HG02885 (cell line): ENCODE measurements at regions not wholly inside any gene's neighbourhood (a gene's known extent, or its start where the extent isn't known, plus 50 kb on each side); places are given as distances from the start of the nearest gene placed in this dataset.
"Not testable (repeated sequence)": the region's sequence is repeated elsewhere in the genome, so short reads cannot be mapped to it uniquely, and the experiment has no call there.

Experiments used
- ATAC-seq: cut with Tn5 transposase; IDR thresholded peaks from one replicate; pipeline ENCODE4 v1.9.1; 2021; ENCODE audit warnings: mild to moderate bottlenecking; ENCODE audit not compliant: unreplicated experiment, poor library complexity

DNA sequence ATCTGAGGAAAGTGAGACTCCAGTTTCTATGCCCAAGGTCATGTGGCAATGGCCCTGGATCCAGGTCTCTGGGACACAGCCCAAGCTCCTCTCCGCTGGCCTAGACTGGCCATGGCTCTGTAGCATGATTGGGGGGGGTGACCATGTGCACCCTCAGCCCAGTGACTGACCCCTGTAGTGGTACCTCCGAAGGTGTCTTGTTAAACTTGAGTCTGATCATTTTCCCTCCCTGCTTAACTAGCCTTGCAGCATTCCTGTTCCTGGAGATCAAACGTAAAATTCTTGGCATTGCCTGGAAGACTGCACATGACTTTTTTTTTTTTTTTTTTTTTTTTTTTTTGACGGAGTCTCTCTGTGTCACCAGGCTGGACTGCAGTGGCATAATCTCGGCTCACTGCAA is 1116.0 kb downstream of the TBC1D22A start:
- ATAC-seq = no peak

DNA sequence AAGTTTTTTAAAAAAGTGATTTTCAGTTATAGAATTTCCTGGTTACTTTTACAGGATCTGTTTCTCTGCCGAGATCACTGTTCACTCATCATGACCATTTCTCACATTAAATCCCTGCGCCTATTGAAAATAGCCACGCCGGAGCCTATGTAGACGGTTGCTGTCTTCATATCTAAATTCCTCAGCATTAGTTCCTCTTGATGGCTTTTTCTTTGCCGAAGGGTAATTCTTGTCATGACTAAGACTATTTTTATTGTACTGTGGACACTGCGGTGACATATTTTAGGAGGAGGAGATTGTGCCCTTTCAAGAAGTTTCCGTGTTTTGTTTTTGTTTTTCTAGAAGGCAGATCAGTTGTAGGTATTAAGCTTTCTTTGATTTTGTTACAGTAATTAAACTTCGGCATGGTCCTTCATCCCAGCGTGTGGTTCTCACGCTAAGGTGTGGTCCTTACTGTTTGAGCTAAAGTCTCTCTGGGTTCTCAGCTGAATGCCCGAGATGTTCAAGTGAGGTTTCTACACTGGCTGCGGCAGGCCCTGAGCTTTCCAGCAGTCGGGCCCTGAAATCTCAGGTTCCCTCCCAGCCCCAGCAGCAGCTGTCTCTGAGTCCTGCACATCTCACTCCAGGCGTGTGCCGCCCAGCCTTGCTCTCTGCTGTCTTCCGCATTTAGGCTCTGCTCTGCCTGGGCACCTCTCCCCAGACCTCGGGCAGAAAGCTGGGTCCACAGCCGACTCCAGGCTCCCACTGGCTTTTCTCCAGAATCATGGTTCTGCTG is 1110.5 kb downstream of the TBC1D22A start:
- ATAC-seq = no peak

DNA sequence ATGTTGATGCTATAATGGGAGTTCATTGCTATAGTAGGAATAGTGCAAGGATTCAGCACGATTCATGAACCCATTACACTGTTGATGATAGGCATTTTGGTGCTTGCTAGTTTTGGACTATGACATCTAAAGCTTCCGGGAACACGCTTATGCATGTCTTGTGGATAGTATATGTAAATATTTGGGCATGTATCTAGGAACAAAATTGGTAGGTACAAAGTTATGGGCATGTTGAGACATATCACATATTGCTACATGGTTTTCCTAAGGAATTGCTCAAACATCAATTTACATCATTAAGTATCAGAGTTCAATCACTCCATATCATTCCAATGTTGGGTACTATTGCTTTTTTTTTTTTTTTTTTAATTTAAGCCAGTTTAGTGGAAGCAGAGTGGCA is 1103.2 kb downstream of the TBC1D22A start:
- ATAC-seq = no peak

DNA sequence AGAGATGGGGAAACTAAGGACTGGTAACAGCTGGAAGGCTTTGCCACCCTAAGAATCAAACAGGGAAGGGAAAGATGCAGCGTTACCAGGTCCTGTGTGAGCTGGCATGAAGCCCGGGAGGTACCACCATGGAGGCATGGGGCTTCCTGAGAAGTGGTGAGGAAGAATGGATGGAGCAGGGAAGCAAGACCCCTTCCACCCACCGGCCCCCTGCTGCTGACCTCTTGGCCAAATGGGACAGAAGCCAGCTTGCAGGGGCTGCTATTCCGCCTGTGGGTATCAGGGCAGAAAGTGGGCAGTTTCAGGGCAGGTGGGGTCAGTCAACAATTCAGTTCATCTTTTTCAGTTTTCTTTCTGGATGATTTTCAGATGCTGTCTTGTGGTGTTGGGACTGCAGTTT is 1099.9 kb downstream of the TBC1D22A start:
- no peak for ATAC-seq

DNA sequence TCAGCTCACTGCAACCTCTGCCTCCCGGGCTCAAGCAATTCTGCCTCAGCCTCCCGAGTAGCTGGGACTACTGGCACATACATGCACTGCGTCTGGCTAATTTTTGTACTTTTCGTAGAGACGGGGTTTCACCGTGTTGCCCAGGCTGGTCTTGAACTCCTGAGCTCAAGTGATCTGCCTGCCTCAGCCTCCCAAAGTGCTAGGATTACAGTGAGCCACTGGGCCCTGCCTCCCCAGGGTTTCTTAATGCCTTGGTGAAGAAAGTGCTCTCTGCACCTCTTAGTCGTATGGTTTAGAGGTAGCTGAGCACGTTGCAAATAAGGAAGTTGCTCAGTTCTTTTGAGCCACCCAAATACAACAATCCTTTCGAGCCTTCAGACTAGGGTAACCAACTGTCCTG is 1098.5 kb downstream of the TBC1D22A start:
- not testable (repeated sequence) for ATAC-seq

GRCh38 chr22:47859881-47860525 is 1097.6 kb downstream of the TBC1D22A start:
- ATAC-seq = no peak

DNA sequence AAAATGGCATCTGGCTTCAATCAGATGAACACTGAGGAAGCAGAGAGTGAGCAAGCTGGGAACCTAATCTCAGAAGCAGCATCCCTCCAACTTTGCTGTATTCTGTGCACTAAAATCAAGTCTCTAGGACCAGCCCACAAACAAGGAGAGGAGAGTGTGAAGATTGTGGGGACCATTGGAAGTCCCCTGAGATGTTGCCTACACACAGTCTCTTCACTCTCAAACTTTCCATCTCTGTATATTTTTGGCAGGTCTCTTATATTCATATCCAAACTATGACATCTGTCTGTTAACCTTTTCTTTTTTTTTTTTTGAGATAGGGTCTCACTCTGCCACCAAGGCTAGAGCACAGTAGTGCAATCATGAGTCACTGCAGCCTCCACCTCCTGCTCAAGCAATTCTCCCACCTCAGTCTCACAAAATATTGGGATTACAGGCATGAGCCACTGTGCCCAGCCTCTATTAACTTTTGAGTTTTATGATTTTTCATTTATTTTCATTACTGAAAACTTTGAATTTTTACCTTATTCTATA is 1096.4 kb downstream of the TBC1D22A start:
- ATAC-seq = no peak

DNA sequence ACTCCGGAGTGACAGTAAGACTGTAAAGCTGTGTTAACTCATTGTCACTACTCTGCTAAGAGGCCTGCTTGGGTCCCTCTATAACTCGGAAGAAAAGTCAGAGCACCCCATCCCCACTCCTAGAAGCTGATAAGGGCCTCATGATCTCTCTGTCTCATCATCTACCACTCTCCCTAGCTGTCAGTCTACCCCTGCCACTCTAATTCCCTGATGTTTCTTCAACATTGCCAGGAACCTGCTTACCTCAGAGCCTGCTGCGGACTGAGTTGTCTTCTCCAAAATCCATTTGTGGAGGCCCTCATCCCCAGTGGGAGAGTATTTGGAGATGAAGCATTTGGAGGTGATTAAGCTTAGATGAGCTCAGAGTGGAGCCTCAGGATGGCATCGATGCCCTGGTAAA is 1092.2 kb downstream of the TBC1D22A start:
- no peak for ATAC-seq

DNA sequence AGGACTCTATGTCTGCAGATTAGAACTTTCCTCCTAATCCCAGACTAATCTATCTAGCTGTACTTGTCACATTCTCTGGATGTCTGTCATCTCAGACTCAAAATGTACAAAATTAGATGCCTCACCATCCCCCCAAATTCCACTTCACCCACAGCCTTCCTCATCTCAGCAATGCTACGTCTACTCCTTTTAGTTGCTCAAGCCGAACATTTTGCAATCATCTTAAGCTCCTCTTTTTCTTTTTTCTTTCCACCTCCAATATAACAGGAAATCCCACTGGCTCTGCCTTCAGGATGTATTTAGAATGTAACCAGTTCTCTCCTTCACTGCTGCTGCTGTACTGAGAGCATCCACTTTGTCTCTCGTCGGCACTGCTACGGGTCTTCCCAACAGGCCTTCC is 1091.8 kb downstream of the TBC1D22A start:
- ATAC-seq = no peak

DNA sequence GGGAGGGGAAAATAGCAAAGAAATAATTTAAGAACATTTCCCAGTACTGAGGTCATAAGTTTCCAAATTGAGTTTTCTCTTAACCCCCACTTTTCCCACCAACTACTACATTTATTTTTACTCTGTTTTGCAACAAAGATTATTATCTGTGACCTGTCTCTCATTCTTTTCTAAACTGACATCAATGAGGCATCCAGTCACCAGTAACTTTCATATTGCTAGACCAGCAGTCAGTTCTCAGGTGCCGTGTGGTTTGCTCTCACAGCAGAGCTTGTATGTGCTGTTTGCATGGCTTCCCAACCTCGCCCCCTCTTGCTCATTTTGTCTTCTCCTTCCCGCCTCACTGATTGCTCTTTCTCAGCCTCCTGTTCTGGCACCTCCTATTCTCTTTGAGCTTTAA is 1091.3 kb downstream of the TBC1D22A start:
- no peak for ATAC-seq

GRCh38 chr22:47851586-47851985 is 1089.1 kb downstream of the TBC1D22A start:
- no peak for ATAC-seq

- ATAC-seq = no peak
Measured at GRCh38 chr22:47850644-47851151, 1088.2 kb downstream of the TBC1D22A start.

GRCh38 chr22:47849576-47849975 is 1087.1 kb downstream of the TBC1D22A start:
- no peak for ATAC-seq

DNA sequence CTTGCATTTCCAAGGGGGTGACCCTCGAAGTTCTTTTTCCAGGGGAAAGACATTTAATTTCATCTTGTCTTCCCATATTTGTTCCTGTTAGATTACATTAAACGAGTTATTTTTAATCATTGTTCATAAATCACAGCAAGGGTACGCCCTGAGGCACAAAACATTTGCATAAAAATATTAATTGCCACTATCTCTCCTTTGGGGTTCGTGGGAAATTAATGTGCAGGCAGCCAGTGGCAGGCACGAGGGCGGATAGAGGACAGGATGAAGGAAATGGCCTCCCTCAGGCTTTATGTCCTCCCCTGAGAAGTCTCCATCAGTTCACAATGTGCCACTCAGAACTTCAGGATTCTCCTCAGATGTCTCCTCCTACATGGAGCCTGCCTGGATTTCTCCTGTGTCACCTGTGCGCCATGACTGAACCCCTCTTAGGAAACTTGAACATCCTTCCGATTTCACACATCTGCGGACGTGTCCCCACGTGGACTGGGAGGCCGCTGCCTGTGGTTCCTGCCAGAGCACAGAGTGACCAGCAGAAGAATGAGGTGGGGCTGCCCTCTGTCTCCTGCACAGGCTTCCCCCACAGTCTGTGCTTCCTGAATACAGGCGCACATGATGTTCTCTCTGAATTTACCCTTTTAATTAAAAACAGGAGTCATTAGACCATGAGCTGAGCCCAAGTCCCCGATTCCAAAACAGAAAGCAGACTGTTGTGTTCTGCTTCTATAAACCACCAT is 1085.9 kb downstream of the TBC1D22A start:
- ATAC-seq = no peak

DNA sequence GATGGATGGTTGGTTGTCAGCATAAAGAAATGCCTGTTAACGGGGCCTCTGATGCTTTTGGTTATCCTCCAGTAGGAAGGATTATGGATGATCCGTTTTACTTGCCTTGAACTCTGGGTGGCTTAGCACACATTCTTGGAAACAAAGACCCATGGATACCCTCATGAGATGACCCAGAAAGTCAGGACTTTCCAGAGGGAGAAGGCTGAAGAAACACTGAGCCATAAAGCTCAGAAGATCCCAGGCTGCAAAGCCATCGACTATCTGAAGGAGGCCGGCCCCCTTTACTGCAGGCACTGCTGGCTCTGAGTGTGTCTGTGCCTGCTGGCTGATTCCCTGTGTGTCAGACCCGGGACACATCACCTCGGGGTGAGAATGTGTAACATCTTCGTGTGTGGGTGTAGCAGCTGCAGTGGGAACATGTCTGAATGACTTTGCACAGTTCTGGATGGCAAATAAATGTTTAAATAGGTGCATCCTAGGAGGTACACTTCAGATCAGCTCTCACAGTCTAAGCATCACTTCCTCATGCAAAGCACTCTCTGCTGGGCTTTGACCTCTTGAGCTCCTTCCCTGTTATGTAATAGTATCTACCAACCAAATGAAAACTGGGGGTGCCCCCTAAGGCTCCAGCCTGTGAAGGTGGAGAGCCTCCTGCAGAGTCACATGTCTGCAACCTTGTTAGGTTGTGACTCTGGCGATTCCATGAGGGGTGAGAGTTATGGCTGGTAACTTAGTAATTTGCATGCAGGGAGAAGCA is 1084.9 kb downstream of the TBC1D22A start:
- ATAC-seq = no peak

GRCh38 chr22:47846206-47846605 is 1083.8 kb downstream of the TBC1D22A start:
- ATAC-seq = no peak

DNA sequence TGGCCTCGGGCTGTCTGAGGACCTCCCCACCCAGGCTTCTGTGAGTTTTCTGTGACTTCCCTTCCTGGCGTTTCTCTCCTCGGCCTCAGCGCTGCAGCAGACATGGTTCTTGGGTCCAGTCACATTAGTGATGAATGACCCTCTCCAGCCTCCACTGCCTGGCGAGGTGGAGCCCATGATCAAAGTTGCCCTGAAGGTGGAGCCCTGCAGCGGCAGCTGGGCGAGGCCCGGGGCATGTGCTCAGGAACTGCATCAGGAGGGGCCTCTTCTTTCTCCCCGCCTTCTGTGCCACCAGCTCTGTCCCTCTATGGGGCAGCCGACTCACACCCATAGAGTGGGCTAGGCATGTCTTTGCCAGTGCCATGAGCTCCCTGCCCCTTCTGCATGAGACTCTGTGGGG is 1079.7 kb downstream of the TBC1D22A start:
- ATAC-seq = no peak

GRCh38 chr22:47841156-47841555 is 1078.7 kb downstream of the TBC1D22A start:
- no peak for ATAC-seq

- no peak for ATAC-seq
Measured at GRCh38 chr22:47839595-47840227, 1077.3 kb downstream of the TBC1D22A start.

DNA sequence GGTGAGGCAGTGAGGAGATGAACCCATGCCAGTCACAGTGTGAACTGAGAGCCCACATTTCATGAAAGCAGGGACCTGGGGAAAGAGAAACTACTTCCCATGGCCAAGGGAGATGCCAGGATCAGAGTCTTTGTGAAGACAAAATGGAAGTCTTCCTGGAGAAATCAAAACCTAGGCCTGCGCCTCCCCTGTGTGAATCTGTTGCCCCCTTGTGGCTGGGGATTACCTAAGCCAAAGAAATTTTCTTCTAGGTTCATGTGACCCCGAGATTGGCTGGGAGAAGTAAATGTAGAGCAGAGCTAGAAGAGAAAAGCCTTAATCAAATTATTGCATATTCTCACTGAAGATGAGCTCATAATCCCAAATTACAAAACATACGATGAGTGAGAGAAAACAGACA is 1075.3 kb downstream of the TBC1D22A start:
- no peak for ATAC-seq
